SKM-1 (cell line): ENCODE measurements at regions not wholly inside any gene's neighbourhood (a gene's known extent, or its start where the extent isn't known, plus 50 kb on each side); places are given as distances from the start of the nearest gene placed in this dataset.
A peak's percentile ranks its signal among the peaks of the same experiment; 100 is the strongest.
"Not testable (repeated sequence)": the region's sequence is repeated elsewhere in the genome, so short reads cannot be mapped to it uniquely, and the experiment has no call there.

ENCODE experiments used
- DNase-seq: peaks from one replicate; lab custom pipeline; 2025; ENCODE audit not compliant: unreplicated experiment; lab: John Stamatoyannopoulos, UW

GRCh38 chr16:65713181-65713808 is 591.4 kb upstream of the CDH11 start:
- no peak for DNase-seq

- no peak for DNase-seq
Observed at GRCh38 chr16:65710107-65710506, 588.2 kb upstream of the CDH11 start.

GRCh38 chr16:65704866-65705265 is 583.0 kb upstream of the CDH11 start:
- peak; percentile 1 for DNase-seq

- DNase-seq, result no peak
Observed at GRCh38 chr16:65702707-65703402, 581.0 kb upstream of the CDH11 start.

GRCh38 chr16:65700596-65700995 is 578.7 kb upstream of the CDH11 start:
- no peak for DNase-seq

GRCh38 chr16:65698791-65699321 is 577.0 kb upstream of the CDH11 start:
- no peak for DNase-seq

GRCh38 chr16:65697521-65697920 is 575.7 kb upstream of the CDH11 start:
- DNase-seq, result no peak

GRCh38 chr16:65697065-65697464 is 575.2 kb upstream of the CDH11 start:
- DNase-seq, result no peak

GRCh38 chr16:65691846-65692245 is 570.0 kb upstream of the CDH11 start:
- not testable (repeated sequence) for DNase-seq

GRCh38 chr16:65689726-65690125 is 567.9 kb upstream of the CDH11 start:
- DNase-seq, result no peak

- DNase-seq, result no peak
Observed at GRCh38 chr16:65688301-65688700, 566.4 kb upstream of the CDH11 start.

GRCh38 chr16:65684230-65684629 is 562.4 kb upstream of the CDH11 start:
- DNase-seq, result no peak

GRCh38 chr16:65681406-65681805 is 559.5 kb upstream of the CDH11 start:
- no peak for DNase-seq

- no peak for DNase-seq
Observed at GRCh38 chr16:65679785-65680184, 557.9 kb upstream of the CDH11 start.

- no peak for DNase-seq
Observed at GRCh38 chr16:65675161-65675560, 553.3 kb upstream of the CDH11 start.

GRCh38 chr16:65672960-65673359 is 551.1 kb upstream of the CDH11 start:
- DNase-seq, result no peak

- no peak for DNase-seq
Observed at GRCh38 chr16:65671071-65671470, 549.2 kb upstream of the CDH11 start.

GRCh38 chr16:65668064-65668595 is 546.3 kb upstream of the CDH11 start:
- no peak for DNase-seq

GRCh38 chr16:65667011-65667578 is 545.2 kb upstream of the CDH11 start:
- DNase-seq, result no peak

- no peak for DNase-seq
Observed at GRCh38 chr16:65666132-65666941, 544.5 kb upstream of the CDH11 start.

GRCh38 chr16:65665586-65665985 is 543.7 kb upstream of the CDH11 start:
- no peak for DNase-seq
